HG03175 (cell line): ENCODE measurements at regions not wholly inside any gene's neighbourhood (a gene's known extent, or its start where the extent isn't known, plus 50 kb on each side); places are given as distances from the start of the nearest gene placed in this dataset.

ENCODE experiments used
- ATAC-seq: cut with Tn5 transposase; IDR thresholded peaks from one replicate; pipeline ENCODE4 v1.9.1; 2021; ENCODE audit warnings: mild to moderate bottlenecking, moderate library complexity; ENCODE audit not compliant: unreplicated experiment

GRCh38 chr12:92583910-92584309 lies 118.9 kb upstream of the PLEKHG7 start:
- no peak for ATAC-seq

- no peak for ATAC-seq
These were observed 119.9 kb upstream of the PLEKHG7 start for GRCh38 chr12:92582893-92583292.

GRCh38 chr12:92582475-92582874 lies 120.3 kb upstream of the PLEKHG7 start:
- ATAC-seq: no peak

- ATAC-seq: no peak
These were observed 121.2 kb upstream of the PLEKHG7 start for GRCh38 chr12:92581604-92582003.

- no peak for ATAC-seq
These were observed 127.7 kb upstream of the PLEKHG7 start for GRCh38 chr12:92574911-92575570.

GRCh38 chr12:92574051-92574783 lies 128.6 kb upstream of the PLEKHG7 start:
- ATAC-seq: no peak

GRCh38 chr12:92573104-92573503 lies 129.7 kb upstream of the PLEKHG7 start:
- ATAC-seq: no peak

GRCh38 chr12:92571844-92572543 lies 130.8 kb upstream of the PLEKHG7 start:
- no peak for ATAC-seq

GRCh38 chr12:92571169-92571568 lies 131.6 kb upstream of the PLEKHG7 start:
- no peak for ATAC-seq

GRCh38 chr12:92570056-92570753 lies 132.6 kb upstream of the PLEKHG7 start:
- peak; percentile 91 for ATAC-seq

GRCh38 chr12:92568691-92569090 lies 134.1 kb upstream of the PLEKHG7 start:
- ATAC-seq: no peak

GRCh38 chr12:92566448-92567019 lies 136.3 kb upstream of the PLEKHG7 start:
- ATAC-seq: no peak

- ATAC-seq: no peak
These were observed 139.0 kb upstream of the PLEKHG7 start for GRCh38 chr12:92563819-92564218.

GRCh38 chr12:92562063-92562734 lies 140.6 kb upstream of the PLEKHG7 start:
- ATAC-seq: no peak

GRCh38 chr12:92561543-92561899 lies 141.3 kb upstream of the PLEKHG7 start:
- no peak for ATAC-seq

GRCh38 chr12:92560713-92561542 lies 141.9 kb upstream of the PLEKHG7 start:
- ATAC-seq: no peak

- ATAC-seq: no peak
These were observed 144.0 kb upstream of the PLEKHG7 start for GRCh38 chr12:92558806-92559205.

GRCh38 chr12:92558215-92558773 lies 144.5 kb upstream of the PLEKHG7 start:
- no peak for ATAC-seq

- no peak for ATAC-seq
These were observed 145.4 kb upstream of the PLEKHG7 start for GRCh38 chr12:92557422-92557724.
